GM12875 (cell line): ENCODE measurements at regions not wholly inside any gene's neighbourhood (a gene's known extent, or its start where the extent isn't known, plus 50 kb on each side); places are given as distances from the start of the nearest gene placed in this dataset.

Source experiments
- H3K4me3 ChIP-seq: one replicate; pipeline ENCODE4 v1.5.1; 2011; ENCODE audit warnings: low read depth, low read length, control low read depth
- CTCF ChIP-seq: IDR thresholded peaks from 2 replicates; pipeline ENCODE4 v1.5.1; 2011; ENCODE audit warnings: low read depth, mild to moderate bottlenecking, control low read depth, inconsistent platforms, low read length, moderate library complexity, borderline replicate concordance; ENCODE audit not compliant: insufficient read depth

GRCh38 chr17:71486261-71486660 is 634.6 kb upstream of the SOX9 start:
- TF ChIP-seq CTCF = no peak
- H3K4me3 ChIP-seq = no peak overlapping the region

- H3K4me3 ChIP-seq = no peak overlapping the region
- TF ChIP-seq CTCF = no peak
Observed at GRCh38 chr17:71488851-71489250, 632.0 kb upstream of the SOX9 start.

GRCh38 chr17:71494062-71494855 is 626.6 kb upstream of the SOX9 start:
- H3K4me3 ChIP-seq = no peak overlapping the region
- TF ChIP-seq CTCF = no peak

GRCh38 chr17:71495420-71495819 is 625.4 kb upstream of the SOX9 start:
- H3K4me3 ChIP-seq = no peak overlapping the region
- TF ChIP-seq CTCF = no peak

GRCh38 chr17:71496552-71496951 is 624.3 kb upstream of the SOX9 start:
- no peak overlapping the region for H3K4me3 ChIP-seq
- no peak for TF ChIP-seq CTCF

GRCh38 chr17:71500761-71501555 is 619.9 kb upstream of the SOX9 start:
- TF ChIP-seq CTCF = no peak
- H3K4me3 ChIP-seq = no peak overlapping the region

- H3K4me3 ChIP-seq = no peak overlapping the region
- no peak for TF ChIP-seq CTCF
Observed at GRCh38 chr17:71501711-71502110, 619.1 kb upstream of the SOX9 start.
